ENCODE measurements at regions not wholly inside any gene's neighbourhood (a gene's known extent, or its start where the extent isn't known, plus 50 kb on each side); places are given as distances from the start of the nearest gene placed in this dataset.
A peak's percentile ranks its signal among the peaks of the same experiment; 100 is the strongest.

- DNase-seq: no peak
These were observed 164.6 kb upstream of the RALGAPA2 start for GRCh38 chr20:20877079-20877478.

GRCh38 chr20:20875716-20876115 lies 163.3 kb upstream of the RALGAPA2 start:
- no peak for DNase-seq

- no peak for DNase-seq
These were observed 160.0 kb upstream of the RALGAPA2 start for GRCh38 chr20:20872428-20872827.

GRCh38 chr20:20869161-20869775 lies 156.8 kb upstream of the RALGAPA2 start:
- no peak for DNase-seq

GRCh38 chr20:20864351-20865096 lies 152.1 kb upstream of the RALGAPA2 start:
- peak; percentile 27 for DNase-seq

- DNase-seq: peak; percentile 70
These were observed 147.8 kb upstream of the RALGAPA2 start for GRCh38 chr20:20860078-20860806.

- no peak for DNase-seq
These were observed 147.1 kb upstream of the RALGAPA2 start for GRCh38 chr20:20859510-20859909.

GRCh38 chr20:20856956-20857355 lies 144.5 kb upstream of the RALGAPA2 start:
- no peak for DNase-seq

- DNase-seq: no peak
These were observed 143.9 kb upstream of the RALGAPA2 start for GRCh38 chr20:20856306-20856705.

GRCh38 chr20:20851385-20851784 lies 138.9 kb upstream of the RALGAPA2 start:
- peak; percentile 65 for DNase-seq

- DNase-seq: no peak
These were observed 138.0 kb upstream of the RALGAPA2 start for GRCh38 chr20:20850407-20850806.

GRCh38 chr20:20849161-20849560 lies 136.7 kb upstream of the RALGAPA2 start:
- no peak for DNase-seq

- DNase-seq: no peak
These were observed 135.4 kb upstream of the RALGAPA2 start for GRCh38 chr20:20847814-20848213.

- no peak for DNase-seq
These were observed 131.5 kb upstream of the RALGAPA2 start for GRCh38 chr20:20843982-20844381.

- DNase-seq: no peak
These were observed 127.3 kb upstream of the RALGAPA2 start for GRCh38 chr20:20839771-20840170.

- DNase-seq: peak; percentile 17
These were observed 125.2 kb upstream of the RALGAPA2 start for GRCh38 chr20:20837574-20838021.

- DNase-seq: no peak
These were observed 124.4 kb upstream of the RALGAPA2 start for GRCh38 chr20:20836836-20837235.

GRCh38 chr20:20835897-20836296 lies 123.5 kb upstream of the RALGAPA2 start:
- DNase-seq: no peak

GRCh38 chr20:20834008-20834407 lies 121.6 kb upstream of the RALGAPA2 start:
- no peak for DNase-seq

- no peak for DNase-seq
These were observed 120.3 kb upstream of the RALGAPA2 start for GRCh38 chr20:20832715-20833114.

- DNase-seq: no peak
These were observed 119.3 kb upstream of the RALGAPA2 start for GRCh38 chr20:20831794-20832193.

GRCh38 chr20:20829681-20830080 lies 117.2 kb upstream of the RALGAPA2 start:
- no peak for DNase-seq

GRCh38 chr20:20827992-20828597 lies 115.7 kb upstream of the RALGAPA2 start:
- no peak for DNase-seq
